AG20443 (cell line): ENCODE measurements at regions not wholly inside any gene's neighbourhood (a gene's known extent, or its start where the extent isn't known, plus 50 kb on each side); places are given as distances from the start of the nearest gene placed in this dataset.
"Not testable (repeated sequence)": the region's sequence is repeated elsewhere in the genome, so short reads cannot be mapped to it uniquely, and the experiment has no call there.

Source experiments
- DNase-seq: peaks from one replicate; pipeline ENCODE4 v3.0.0; 2012; ENCODE audit warnings: low spot score, mixed read lengths

GRCh38 chr3:137300703-137301102, 342.9 kb downstream of the IL20RB start:
- DNase-seq, result no peak

GRCh38 chr3:137304313-137305056, 346.7 kb downstream of the IL20RB start:
- DNase-seq, result no peak

GRCh38 chr3:137324114-137324513, 366.3 kb downstream of the IL20RB start:
- no peak for DNase-seq

GRCh38 chr3:137325170-137325569, 367.4 kb downstream of the IL20RB start:
- no peak for DNase-seq

GRCh38 chr3:137325934-137326333, 368.2 kb downstream of the IL20RB start:
- no peak for DNase-seq

- no peak for DNase-seq
Observed at GRCh38 chr3:137329594-137329993, 371.8 kb downstream of the IL20RB start.

- no peak for DNase-seq
Observed at GRCh38 chr3:137330246-137330645, 372.5 kb downstream of the IL20RB start.

- no peak for DNase-seq
Observed at GRCh38 chr3:137332297-137332696, 374.5 kb downstream of the IL20RB start.

- no peak for DNase-seq
Observed at GRCh38 chr3:137335478-137335877, 377.7 kb downstream of the IL20RB start.

- not testable (repeated sequence) for DNase-seq
Observed at GRCh38 chr3:137338400-137338799, 380.6 kb downstream of the IL20RB start.

GRCh38 chr3:137343283-137343682, 385.5 kb downstream of the IL20RB start:
- DNase-seq, result no peak

- no peak for DNase-seq
Observed at GRCh38 chr3:137347132-137347531, 389.3 kb downstream of the IL20RB start.

- DNase-seq, result no peak
Observed at GRCh38 chr3:137347817-137348368, 390.1 kb downstream of the IL20RB start.

- DNase-seq, result no peak
Observed at GRCh38 chr3:137348936-137349335, 391.2 kb downstream of the IL20RB start.

- DNase-seq, result no peak
Observed at GRCh38 chr3:137349557-137350348, 392.0 kb downstream of the IL20RB start.

- no peak for DNase-seq
Observed at GRCh38 chr3:137360531-137361201, 402.9 kb downstream of the IL20RB start.

GRCh38 chr3:137382005-137382594, 382.0 kb upstream of the SOX14 start:
- no peak for DNase-seq

- no peak for DNase-seq
Observed at GRCh38 chr3:137385922-137386321, 378.2 kb upstream of the SOX14 start.

GRCh38 chr3:137409584-137409983, 354.5 kb upstream of the SOX14 start:
- no peak for DNase-seq

- no peak for DNase-seq
Observed at GRCh38 chr3:137410028-137410427, 354.1 kb upstream of the SOX14 start.

- no peak for DNase-seq
Observed at GRCh38 chr3:137420198-137420995, 343.7 kb upstream of the SOX14 start.
